Lung microvascular endothelial cell (primary cell): ENCODE measurements at regions not wholly inside any gene's neighbourhood (a gene's known extent, or its start where the extent isn't known, plus 50 kb on each side); places are given as distances from the start of the nearest gene placed in this dataset.

Experiments used
- DNase-seq, 2 donors: peaks; one replicate each; pipeline versions ENCODE4 v3.0.0 to v3.0.0-alpha.2; 2010; ENCODE audit warnings: low read depth in 2 of 2

GRCh38 chr3:107970993-107971580 is 119.7 kb downstream of the CD47 start:
- DNase-seq = no peak

- DNase-seq = peak; percentile 91 to 95
Measured at GRCh38 chr3:107969994-107970819, 120.6 kb downstream of the CD47 start.

GRCh38 chr3:107969525-107969924 is 121.3 kb downstream of the CD47 start:
- no peak for DNase-seq

- no peak for DNase-seq
Measured at GRCh38 chr3:107966276-107966675, 124.6 kb downstream of the CD47 start.

- DNase-seq = no peak
Measured at GRCh38 chr3:107965136-107965655, 125.6 kb downstream of the CD47 start.

- peak in 1 of 2 donors; percentile 30 for DNase-seq
Measured at GRCh38 chr3:107963581-107963980, 127.2 kb downstream of the CD47 start.

GRCh38 chr3:107962946-107963345 is 127.9 kb downstream of the CD47 start:
- DNase-seq = peak; percentile 80 to 82

- no peak for DNase-seq
Measured at GRCh38 chr3:107962037-107962436, 128.8 kb downstream of the CD47 start.

GRCh38 chr3:107959550-107960154 is 131.2 kb downstream of the CD47 start:
- DNase-seq = peak in 1 of 2 donors; percentile 93

GRCh38 chr3:107958146-107958545 is 132.7 kb downstream of the CD47 start:
- DNase-seq = peak in 1 of 2 donors; percentile 46

GRCh38 chr3:107956991-107957900 is 133.6 kb downstream of the CD47 start:
- DNase-seq = peak in 1 of 2 donors; percentile 31

GRCh38 chr3:107954845-107955244 is 136.0 kb downstream of the CD47 start:
- DNase-seq = no peak

- DNase-seq = no peak
Measured at GRCh38 chr3:107953722-107954121, 137.1 kb downstream of the CD47 start.

- DNase-seq = no peak
Measured at GRCh38 chr3:107951126-107951525, 139.7 kb downstream of the CD47 start.

- DNase-seq = no peak
Measured at GRCh38 chr3:107950417-107950816, 140.4 kb downstream of the CD47 start.

- no peak for DNase-seq
Measured at GRCh38 chr3:107949394-107949970, 141.3 kb downstream of the CD47 start.

- no peak for DNase-seq
Measured at GRCh38 chr3:107947203-107947602, 143.6 kb downstream of the CD47 start.

- DNase-seq = no peak
Measured at GRCh38 chr3:107946700-107947099, 144.1 kb downstream of the CD47 start.

GRCh38 chr3:107945417-107946094 is 145.3 kb downstream of the CD47 start:
- DNase-seq = peak in 1 of 2 donors; percentile 18

GRCh38 chr3:107943786-107944523 is 146.9 kb downstream of the CD47 start:
- DNase-seq = peak in 1 of 2 donors; percentile 7
